HG03469 (cell line): ENCODE measurements at regions not wholly inside any gene's neighbourhood (a gene's known extent, or its start where the extent isn't known, plus 50 kb on each side); places are given as distances from the start of the nearest gene placed in this dataset.
"Not testable (repeated sequence)": the region's sequence is repeated elsewhere in the genome, so short reads cannot be mapped to it uniquely, and the experiment has no call there.

ENCODE experiments used
- ATAC-seq: cut with Tn5 transposase; IDR thresholded peaks from one replicate; pipeline ENCODE4 v1.9.1; 2021; ENCODE audit warnings: mild to moderate bottlenecking, moderate library complexity, moderate number of reproducible peaks; ENCODE audit not compliant: unreplicated experiment

DNA sequence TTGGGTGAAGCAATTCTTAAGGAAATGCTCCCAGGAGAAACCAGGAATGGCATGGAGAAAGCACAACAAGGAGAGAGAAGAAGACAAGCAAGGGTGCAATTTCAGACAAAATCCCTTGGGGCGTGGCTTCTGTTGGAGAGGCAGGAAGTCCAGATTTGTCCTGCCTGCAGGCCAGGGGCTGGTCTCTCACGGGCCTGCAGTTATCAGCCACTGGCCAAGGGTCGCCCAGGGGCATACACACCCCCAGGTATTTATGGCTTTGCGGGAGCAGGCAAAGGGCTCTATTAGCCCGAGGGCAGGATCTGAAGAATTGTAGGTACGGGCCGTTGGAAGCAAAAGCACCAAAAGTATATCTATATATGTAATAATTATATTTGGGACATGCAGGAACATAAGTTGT, 87.7 kb downstream of the IYD start:
- ATAC-seq = no peak

GRCh38 chr6:150456902-150457643, 88.3 kb downstream of the IYD start:
- no peak for ATAC-seq

GRCh38 chr6:150458579-150458978, 89.8 kb downstream of the IYD start:
- ATAC-seq = no peak

- ATAC-seq = no peak
These were observed 95.0 kb downstream of the IYD start for GRCh38 chr6:150463852-150464251.

DNA sequence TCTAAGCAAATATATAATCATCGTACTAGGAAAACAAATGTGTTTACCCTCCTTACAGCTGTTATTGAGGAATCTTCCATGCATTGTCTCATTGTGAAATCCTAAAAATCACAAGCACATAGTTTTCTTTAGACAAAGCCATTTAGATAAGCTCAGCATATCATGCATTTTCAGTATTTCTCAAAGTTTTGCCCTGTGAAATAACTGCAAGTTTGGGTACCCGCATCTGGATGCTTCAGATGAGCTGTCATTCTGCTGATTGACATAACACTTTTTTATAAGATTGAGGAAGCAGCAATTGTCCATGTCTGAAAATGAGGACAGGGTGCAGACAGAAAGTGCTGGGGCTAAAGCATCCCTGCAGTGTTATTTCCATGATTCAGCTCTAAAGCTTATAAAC, 96.2 kb downstream of the IYD start:
- ATAC-seq = no peak

- no peak for ATAC-seq
These were observed 96.8 kb downstream of the IYD start for GRCh38 chr6:150465610-150466009.

DNA sequence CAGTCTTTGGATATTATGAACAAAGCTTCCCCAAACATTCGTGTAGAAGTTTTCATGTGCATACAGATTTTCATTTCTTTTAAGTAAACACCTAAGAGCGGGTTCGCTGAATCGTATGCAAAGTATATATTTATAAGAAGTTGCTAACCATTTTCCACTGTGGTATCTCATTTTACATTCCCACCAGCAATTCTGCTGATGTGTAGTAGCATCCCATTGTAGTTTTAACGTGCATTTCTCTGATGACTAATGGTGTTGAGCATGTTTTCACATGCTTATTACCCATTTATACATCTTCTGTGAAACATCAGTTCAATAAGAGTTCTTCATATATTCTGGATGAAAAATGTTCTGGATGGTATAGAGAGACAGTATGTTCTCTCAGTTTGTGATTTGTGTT, 97.4 kb downstream of the IYD start:
- no peak for ATAC-seq

DNA sequence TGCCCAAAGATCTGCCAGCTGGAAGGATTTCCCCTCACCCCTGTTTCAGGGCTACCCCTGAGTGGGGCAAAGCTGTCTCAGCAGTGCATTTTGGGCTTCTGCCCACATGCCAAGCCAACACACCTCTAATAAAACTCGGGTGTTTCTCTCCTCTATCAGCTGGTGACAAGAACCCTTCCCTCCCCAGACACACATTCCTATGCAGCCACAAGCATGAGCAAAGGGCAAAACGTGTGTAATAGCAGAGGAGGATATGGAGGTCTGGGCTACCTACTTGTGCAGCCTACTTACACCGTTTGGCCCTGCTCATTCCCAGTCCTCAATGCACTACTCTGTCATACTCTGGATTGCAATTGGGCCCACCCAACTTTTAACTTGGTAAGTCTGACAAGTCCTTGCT, 101.3 kb downstream of the IYD start:
- no peak for ATAC-seq

- no peak for ATAC-seq
These were observed 102.3 kb downstream of the IYD start for GRCh38 chr6:150470960-150471665.

GRCh38 chr6:150478656-150479545, 110.1 kb downstream of the IYD start:
- no peak for ATAC-seq

DNA sequence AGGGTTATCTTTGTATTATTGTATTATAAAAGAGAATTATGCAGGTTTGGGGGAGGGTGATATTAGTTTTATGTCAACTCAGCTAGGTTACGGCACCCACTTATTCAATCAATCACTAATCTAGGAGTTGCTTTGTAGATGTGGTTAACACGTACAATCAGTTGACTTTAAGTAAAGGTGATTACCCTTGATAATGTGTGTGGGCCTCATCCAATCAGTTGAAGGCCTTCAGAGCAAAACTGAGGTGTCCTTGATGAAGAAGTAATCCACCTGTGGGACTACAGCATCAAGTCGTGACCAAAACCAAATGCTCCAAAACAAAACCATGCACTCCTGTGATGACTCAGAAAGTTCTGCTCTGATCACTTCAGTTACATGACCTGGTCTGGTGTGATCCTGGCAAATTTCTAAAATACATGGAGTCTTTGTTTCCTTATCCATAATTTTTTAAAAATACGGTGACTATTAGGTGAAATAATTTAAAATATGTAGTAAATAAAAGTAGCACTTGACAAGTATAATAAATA, 114.1 kb downstream of the IYD start:
- ATAC-seq = no peak

DNA sequence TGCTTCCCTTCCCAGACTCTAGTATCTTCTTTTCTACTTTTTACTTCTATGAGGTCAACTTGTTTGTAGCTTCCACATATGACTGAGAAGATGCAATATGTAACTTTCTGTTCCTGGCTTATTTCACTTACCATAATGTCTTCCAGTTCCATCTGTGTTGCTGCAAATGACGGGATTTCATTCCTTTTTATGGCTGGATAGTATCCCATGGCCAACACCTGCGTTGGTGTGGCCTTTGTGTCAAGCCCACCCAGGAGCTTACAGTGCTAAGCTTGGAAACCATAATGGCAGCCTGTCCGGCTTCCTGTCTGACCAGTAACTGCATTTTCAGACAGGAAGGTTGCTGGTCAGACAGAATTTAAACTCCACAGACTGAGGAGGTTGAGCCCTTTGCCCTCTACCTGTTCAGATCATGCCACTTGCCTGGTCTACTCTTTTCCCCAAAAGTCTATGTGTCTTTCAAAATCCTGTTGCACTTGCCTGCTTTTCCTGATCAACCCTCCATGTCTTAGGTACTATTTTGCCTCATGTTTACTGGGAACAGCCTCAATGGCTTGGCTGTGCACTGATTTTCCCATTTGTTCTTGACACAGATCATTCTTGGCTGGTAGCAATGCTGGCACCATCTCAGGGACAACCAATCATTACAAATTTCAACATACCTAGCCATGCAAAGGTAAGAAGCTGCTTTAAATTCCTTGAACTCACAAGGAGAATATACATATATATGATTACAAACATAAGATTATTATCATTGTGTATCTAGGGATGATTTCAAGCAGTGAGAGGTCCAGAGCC, 114.3 kb upstream of the PLEKHG1 start:
- no peak for ATAC-seq

- ATAC-seq = no peak
These were observed 113.6 kb upstream of the PLEKHG1 start for GRCh38 chr6:150486048-150486447.

DNA sequence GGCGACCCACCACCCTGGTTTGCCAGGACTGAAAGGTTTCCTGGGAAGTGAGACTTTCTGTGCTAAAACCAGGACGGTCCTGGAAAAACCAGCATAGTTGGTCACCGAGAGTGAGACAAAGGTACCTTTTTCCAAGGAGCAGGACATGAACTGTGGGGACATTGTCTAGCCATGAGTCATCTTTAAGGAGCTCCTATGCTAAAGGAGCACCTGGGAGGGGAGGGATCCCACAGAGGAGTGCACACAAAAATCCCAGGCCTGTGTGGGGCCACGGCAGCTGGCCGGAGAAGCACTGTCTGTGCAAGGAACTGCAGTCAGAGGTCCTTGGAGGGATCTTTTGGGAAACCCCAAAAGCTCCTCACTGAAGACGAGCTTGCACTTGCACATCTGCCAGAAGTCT, 109.1 kb upstream of the PLEKHG1 start:
- no peak for ATAC-seq

DNA sequence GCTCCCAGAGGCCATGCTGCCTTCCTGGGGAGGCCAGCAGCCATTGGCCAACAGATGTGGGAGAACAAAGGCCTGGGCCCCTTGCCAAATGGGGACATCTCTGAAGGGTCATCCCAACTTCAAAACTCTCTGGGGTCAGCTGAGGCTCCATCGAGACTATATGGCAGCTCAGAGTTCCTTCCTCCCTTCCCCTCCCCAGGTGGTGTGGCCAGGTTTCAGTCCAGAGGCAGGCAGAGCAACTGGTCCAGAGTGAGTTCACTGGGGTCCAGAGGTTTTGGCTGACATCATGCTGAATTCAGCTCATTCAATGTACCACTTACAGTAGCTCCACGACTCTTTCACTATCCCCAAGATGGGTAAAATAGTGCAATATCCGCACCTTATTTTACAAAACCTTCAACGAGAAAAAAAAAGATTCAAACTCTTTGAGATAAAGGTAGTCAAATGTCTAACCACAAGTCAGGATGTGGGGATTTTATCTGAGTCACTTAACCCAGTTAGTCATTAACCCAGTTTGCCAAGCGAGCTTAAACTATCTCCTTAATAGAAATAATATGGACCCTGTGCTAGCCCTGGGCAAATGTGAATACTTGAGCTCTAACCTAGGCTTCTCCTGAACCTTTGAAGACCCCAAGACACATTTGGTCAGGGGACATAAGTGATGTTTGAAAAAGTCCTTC, 108.4 kb upstream of the PLEKHG1 start:
- ATAC-seq = peak; percentile 86

DNA sequence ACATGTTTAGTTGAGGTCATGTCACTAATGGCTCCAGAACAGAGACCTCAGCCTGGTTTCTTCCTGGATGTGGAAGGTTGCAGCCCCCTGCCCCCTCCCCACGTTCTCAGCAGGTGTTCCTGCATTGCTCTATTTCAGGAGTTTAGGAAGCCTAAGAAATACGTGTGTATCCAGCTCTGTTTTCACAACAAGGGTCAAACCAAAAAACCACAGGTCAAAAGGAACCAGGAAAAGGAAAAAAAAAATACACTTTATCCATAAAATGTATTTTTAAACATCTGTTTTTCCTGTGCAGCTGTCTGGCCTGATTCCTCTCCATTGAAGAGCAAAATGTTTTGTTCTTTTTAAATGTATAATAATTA, 107.9 kb upstream of the PLEKHG1 start:
- no peak for ATAC-seq

- no peak for ATAC-seq
These were observed 107.2 kb upstream of the PLEKHG1 start for GRCh38 chr6:150492507-150492906.

DNA sequence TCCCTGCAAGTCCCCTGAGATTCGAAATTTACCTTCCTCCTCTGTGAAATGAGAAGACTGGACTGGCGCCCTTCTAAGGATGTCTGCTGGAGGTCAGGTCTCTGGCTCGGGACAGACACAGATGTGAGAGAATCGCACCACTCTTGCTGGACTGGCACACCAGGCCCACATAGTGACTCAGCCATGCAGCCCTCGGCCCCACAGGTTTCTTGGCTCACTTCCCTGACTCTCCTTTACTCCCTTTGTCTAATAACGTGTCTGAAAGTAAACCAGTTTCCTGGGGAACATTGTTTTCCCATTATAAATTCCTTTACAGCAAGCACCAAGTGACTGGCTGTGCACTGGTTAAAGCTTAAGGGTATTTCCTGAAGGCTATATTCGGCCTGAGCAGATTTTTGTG, 106.7 kb upstream of the PLEKHG1 start:
- ATAC-seq = no peak

DNA sequence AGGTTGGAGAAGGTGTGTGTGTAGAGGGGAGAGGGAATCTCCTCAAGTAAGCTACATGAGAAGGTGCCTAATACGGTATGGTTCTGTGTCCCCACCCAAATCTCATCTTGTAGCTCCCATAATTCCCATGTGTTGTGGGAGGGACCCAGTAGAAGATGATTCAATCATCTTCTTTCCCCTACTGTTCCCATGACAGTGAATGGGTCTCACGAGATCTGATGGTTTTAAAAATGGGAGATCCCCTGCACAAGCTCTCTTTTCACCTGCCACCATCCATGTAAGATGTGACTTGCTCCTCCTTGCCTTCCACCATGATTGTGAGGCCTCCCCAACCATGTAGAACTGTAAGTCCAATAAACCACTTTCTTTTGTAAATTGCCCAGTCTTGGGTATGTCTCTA, 106.1 kb upstream of the PLEKHG1 start:
- ATAC-seq = not testable (repeated sequence)

DNA sequence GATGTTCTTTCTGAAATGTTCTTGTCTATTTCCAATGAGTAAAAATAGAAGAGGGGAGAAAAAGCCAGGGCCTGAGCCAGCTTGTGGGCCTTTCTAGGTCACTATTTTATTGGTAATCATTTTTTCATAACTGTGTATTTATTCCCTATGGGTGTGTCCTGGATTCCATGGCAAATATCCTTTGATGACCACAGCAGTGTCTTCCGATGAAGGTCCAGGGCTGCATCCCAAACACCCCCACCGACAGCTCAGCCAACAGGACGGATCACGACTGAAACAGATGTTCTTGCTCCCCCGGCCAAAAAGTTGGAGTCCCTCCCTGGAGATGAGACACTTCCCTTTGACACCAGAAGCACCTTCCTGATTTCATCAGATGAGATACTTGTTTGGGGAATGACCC, 105.4 kb upstream of the PLEKHG1 start:
- ATAC-seq = no peak
